HUES64 (cell line): ENCODE measurements at regions not wholly inside any gene's neighbourhood (a gene's known extent, or its start where the extent isn't known, plus 50 kb on each side); places are given as distances from the start of the nearest gene placed in this dataset.

ENCODE experiments used
- H3K27ac ChIP-seq: 2 replicates; pipeline ENCODE4 v1.7.0; 2013; ENCODE audit warnings: low read depth, low read length, inconsistent platforms
- H3K27me3 ChIP-seq: 2 replicates; pipeline ENCODE4 v1.6.1; 2013; ENCODE audit warnings: mild to moderate bottlenecking, low read length; ENCODE audit not compliant: insufficient read depth
- H3K36me3 ChIP-seq: 2 replicates; pipeline ENCODE4 v1.6.1; 2013; ENCODE audit warnings: mild to moderate bottlenecking, low read length; ENCODE audit not compliant: insufficient read depth
- H3K4me1 ChIP-seq: 2 replicates; pipeline ENCODE4 v1.6.1; 2013; ENCODE audit warnings: mild to moderate bottlenecking, low read length, moderate library complexity; ENCODE audit not compliant: insufficient read depth
- H3K4me3 ChIP-seq: 2 replicates; pipeline ENCODE4 v1.5.1; 2013; ENCODE audit warnings: mild to moderate bottlenecking, low read length, moderate library complexity
- H3K9ac ChIP-seq: 2 replicates; pipeline ENCODE4 v1.6.1; 2013; ENCODE audit warnings: mild to moderate bottlenecking, low read depth, low read length
- H3K9me3 ChIP-seq: 2 replicates; pipeline ENCODE4 v1.6.1; 2013; ENCODE audit warnings: low read depth, low read length; ENCODE audit not compliant: insufficient read depth
- whole genome bisulfite sequencing: fragments of 150-250, 120-280 bp; methylation state at CpG from one replicate; pipeline ENCODE4 v1.1.7; 2013; ENCODE audit warnings: missing lambda C conversion rate; 5-methylcytosine and 5-hydroxymethylcytosine counted together

DNA sequence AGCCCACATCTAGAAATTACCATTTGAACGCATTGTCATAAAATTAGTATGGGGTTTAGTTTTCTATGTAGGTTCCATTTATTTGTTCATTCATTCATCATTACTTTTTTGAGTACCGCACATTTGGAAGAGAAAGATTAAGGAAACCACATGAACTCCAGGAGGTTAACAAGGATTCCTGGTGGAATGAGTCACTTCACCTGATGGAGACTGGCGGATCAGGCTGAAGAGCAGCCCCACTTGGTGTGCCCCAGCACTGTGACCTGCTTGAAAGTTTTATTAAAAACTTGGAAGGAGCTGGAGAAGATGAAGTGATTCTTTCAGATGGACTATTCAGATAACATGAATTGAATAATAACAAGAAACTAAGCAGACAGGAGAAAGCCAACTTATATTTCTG lies 293.6 kb upstream of the CDH11 start:
- Histone ChIP-seq H3K4me1 (no peaks in the 10 kb centered on the region), H3K27ac (no peak overlapping the region), H3K27me3 (no peaks in the 10 kb centered on the region), H3K36me3 (no peaks in the 10 kb centered on the region), H3K9me3 (no peaks in the 10 kb centered on the region), H3K9ac (no peak overlapping the region), H3K4me3 (no peak overlapping the region)
- 86% methylated on average over 2 of the region's 3 CpGs for WGBS

DNA sequence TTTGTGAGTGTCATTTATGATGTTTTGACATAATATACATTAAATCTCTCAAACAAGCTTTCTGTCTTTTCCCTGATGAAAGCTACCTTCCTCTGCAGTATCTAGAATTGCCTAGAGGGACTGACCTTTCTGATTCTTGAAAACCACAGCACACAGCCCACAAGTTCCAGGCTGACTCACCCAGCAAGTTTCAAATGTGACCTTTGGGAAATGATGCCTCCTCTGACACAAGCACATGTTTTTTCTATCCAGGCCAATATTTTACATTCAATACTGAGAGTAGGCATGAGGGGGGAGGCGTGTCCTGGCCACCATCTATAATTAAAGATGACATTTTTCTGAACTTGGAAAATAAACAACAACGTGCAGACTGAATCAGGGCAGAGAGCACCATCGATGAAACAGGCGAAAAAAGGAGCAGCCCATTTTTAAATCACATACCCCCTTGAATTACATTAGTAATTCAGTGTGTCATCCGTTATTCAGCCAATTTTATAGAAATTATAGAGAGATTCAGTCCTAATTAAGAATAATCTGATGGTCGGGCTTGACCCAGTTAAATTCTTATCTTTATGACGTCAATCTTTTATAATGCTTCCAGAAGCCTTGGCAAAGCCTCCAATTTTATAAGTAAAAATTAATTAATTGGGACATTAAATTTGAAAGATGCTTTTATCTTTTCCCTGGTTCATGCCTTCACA lies 292.6 kb upstream of the CDH11 start:
- 97% methylated on average over 4 of the region's 7 CpGs for WGBS
- H3K27ac ChIP-seq: no peak overlapping the region

DNA sequence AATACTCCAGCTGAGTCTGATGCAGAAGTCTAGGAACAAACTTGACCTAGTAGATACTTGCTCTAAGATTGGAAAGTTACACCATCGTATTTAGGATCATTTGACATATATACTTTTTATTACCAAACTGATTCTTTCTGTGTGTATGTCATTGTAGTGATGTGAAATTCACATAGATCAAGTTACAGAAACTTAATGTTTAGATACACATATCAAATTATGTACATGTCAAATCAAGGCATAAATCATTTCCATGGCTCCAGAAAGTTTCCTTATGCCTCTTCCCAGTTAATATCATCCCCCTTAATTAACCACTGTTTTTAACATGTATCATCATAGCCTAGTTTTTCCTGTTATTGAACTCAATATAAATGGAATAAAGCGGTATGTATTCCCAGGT lies 292.0 kb upstream of the CDH11 start:
- no peaks in the 10 kb centered on the region for H3K9me3 ChIP-seq
- H3K4me3 ChIP-seq: no peak overlapping the region
- no peaks in the 10 kb centered on the region for H3K27me3 ChIP-seq
- no CpG with 5 or more reads among the region's 2 CpGs for WGBS
- H3K36me3 ChIP-seq: no peaks in the 10 kb centered on the region
- no peak overlapping the region for H3K9ac ChIP-seq
- H3K4me1 ChIP-seq: no peaks in the 10 kb centered on the region
- H3K27ac ChIP-seq: no peak overlapping the region

More for the DNA sequence above, 292.6 kb upstream of the CDH11 start:
- no peak overlapping the region for H3K4me3 ChIP-seq
- no peaks in the 10 kb centered on the region for H3K9me3 ChIP-seq
- no peaks in the 10 kb centered on the region for H3K27me3 ChIP-seq
- H3K36me3 ChIP-seq: no peaks in the 10 kb centered on the region
- H3K4me1 ChIP-seq: no peaks in the 10 kb centered on the region
- no peak overlapping the region for H3K9ac ChIP-seq

DNA sequence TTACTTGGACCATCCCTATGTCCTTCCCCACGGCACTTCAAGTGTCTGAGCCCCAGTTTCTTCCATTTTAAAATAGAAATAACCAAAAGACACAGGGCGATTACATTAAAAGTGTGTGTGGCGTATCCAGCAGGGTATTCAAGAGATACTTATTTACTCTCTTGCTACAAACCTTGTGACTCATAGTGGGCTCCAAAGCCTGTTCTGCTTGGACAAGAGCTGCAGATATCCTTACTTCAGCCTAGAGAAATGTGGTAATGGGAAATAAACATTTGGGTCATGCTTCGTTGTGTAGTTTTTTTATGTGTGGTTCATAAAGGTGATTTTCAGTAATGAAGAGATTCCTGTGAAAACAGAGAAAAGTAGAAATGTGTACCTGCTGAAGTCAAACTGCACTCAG lies 288.9 kb upstream of the CDH11 start:
- H3K27ac ChIP-seq: no peak overlapping the region
- no peak overlapping the region for H3K9ac ChIP-seq
- WGBS: 94% methylated on average over 4 of the region's 4 CpGs
- no peaks in the 10 kb centered on the region for H3K36me3 ChIP-seq
- no peak overlapping the region for H3K4me3 ChIP-seq
- H3K27me3 ChIP-seq: no peaks in the 10 kb centered on the region
- no peaks in the 10 kb centered on the region for H3K4me1 ChIP-seq
- no peaks in the 10 kb centered on the region for H3K9me3 ChIP-seq

DNA sequence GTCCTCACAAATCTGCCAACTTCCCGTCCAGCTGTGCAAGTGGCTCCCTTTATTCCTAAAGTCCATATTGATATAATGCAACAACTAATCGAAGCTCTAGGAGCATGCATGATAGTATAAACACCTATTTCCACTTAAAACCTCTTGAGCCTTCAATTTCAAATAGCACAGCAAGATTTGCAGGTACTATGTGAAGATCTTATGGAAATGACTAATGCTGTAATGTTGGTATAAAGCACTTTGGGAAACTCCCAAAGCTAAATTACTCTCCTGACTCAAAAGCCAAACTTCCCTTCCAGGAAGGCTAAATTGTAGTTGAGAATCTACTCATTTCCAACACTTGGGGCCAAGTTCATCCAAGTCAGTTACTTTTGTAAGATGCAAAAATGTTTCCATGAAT lies 287.6 kb upstream of the CDH11 start:
- Histone ChIP-seq H3K4me1 (no peaks in the 10 kb centered on the region), H3K27ac (no peak overlapping the region), H3K36me3 (no peaks in the 10 kb centered on the region), H3K9ac (no peak overlapping the region), H3K9me3 (no peaks in the 10 kb centered on the region), H3K4me3 (no peak overlapping the region), H3K27me3 (no peaks in the 10 kb centered on the region)
- 98% methylated on average over 2 of the region's 2 CpGs for WGBS

DNA sequence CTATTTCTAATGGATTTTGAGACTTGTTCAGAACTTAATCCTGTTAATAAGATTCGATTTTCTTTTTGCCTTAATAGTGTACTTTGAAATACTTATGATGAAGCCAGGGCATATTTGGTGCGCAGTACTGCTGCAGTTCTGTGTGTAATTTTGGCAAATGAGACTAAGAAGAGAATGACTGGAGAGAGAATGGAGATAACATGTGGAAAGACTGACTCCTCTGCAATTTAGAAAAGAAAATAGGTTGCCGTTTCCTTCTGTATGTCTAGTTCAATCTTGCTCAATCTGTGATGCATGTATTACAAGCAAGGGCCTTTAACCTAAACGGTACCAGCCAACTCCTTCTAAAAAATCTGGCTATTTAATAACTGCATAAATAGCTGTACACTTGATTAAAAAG lies 285.1 kb upstream of the CDH11 start:
- H3K4me1 ChIP-seq: no peaks in the 10 kb centered on the region
- H3K27me3 ChIP-seq: no peaks in the 10 kb centered on the region
- H3K9ac ChIP-seq: no peak overlapping the region
- 68% methylated on average over 4 of the region's 4 CpGs for WGBS
- H3K36me3 ChIP-seq: no peaks in the 10 kb centered on the region
- no peaks in the 10 kb centered on the region for H3K9me3 ChIP-seq
- H3K4me3 ChIP-seq: no peak overlapping the region
- H3K27ac ChIP-seq: no peak overlapping the region

DNA sequence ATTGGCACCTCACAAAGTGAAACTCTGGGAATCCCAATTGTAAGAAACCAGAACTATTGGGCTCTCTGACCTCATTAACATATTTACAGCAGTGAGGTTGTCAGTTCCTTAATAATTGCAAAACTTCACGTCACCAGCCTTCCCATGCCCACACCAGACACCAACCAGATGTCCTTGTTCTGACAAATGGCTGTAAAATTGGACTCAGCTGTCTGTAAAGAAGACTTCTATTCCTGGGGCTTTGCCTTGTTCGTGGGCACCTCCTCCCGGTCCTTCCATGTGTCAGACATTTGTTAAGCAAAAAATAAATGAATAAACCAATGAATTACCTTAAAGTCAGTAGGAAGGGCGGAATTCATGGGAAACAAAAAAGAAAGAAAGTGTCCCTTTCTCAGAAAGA lies 284.3 kb upstream of the CDH11 start:
- H3K36me3 ChIP-seq: no peaks in the 10 kb centered on the region
- H3K9me3 ChIP-seq: no peaks in the 10 kb centered on the region
- H3K4me3 ChIP-seq: no peak overlapping the region
- H3K4me1 ChIP-seq: no peaks in the 10 kb centered on the region
- H3K27me3 ChIP-seq: no peaks in the 10 kb centered on the region
- H3K27ac ChIP-seq: no peak overlapping the region
- no peak overlapping the region for H3K9ac ChIP-seq
- WGBS: 86% methylated on average over 3 of the region's 4 CpGs

DNA sequence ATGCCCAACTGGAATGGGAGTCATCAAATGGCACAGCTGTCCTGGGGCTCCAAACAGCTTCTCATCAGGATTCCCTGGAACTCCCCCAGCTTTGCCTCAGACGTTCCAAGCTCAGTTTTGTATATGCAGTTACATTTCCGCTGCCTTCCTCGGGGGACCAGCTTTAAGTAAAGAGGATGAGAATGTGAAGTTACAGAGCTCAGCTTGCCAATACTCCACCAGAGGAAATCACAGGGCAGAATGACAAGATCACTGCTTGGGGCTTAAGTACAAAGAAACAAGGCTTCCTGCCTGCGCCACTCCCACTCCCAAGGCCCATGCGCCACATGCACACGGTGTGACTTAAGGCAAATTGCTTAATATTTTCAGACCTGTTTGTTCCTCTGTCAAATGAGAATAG lies 272.4 kb upstream of the CDH11 start:
- Histone ChIP-seq H3K4me1 (no peaks in the 10 kb centered on the region), H3K9me3 (no peaks in the 10 kb centered on the region; the same call in 1 of the 2 replicates), H3K9ac (no peak overlapping the region), H3K27me3 (no peaks in the 10 kb centered on the region), H3K4me3 (no peak overlapping the region), H3K27ac (no peak overlapping the region), H3K36me3 (no peaks in the 10 kb centered on the region)
- WGBS: 95% methylated on average over 6 of the region's 6 CpGs

DNA sequence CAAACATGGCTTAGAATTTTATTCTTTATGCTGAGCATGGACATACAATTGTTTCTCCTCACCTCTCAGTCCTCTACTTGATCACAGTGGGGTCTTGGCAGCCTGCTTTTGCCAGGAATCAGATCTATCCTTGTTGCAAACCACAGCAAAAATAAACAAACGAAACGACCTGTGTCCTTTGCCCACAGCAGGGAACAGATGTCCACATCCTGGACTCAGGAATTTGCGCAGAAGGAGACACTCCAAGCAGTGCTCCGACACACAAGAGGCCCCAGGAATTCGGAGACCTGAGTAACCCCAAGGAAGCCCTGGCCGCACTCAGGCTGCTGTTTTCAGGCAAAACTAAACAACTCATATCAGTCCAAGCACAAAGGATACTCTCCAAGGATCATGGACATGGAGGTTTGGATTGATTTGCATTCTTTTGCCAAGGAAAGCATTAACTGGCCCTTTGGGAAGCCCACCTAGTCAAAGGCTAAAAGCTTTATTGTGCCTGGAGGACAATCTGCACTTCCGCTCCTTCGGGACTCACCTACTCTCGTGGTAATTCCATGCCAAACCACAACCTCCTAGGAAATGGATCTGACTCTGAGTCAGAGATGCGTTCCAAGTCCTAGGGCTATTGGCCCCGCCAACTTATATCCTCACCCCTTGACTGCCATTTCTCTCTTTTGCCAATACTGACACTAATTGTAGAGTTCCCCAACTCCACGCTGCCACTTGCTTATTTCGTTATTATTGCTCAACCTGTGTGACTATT lies 271.1 kb upstream of the CDH11 start:
- no peaks in the 10 kb centered on the region for H3K4me1 ChIP-seq

DNA sequence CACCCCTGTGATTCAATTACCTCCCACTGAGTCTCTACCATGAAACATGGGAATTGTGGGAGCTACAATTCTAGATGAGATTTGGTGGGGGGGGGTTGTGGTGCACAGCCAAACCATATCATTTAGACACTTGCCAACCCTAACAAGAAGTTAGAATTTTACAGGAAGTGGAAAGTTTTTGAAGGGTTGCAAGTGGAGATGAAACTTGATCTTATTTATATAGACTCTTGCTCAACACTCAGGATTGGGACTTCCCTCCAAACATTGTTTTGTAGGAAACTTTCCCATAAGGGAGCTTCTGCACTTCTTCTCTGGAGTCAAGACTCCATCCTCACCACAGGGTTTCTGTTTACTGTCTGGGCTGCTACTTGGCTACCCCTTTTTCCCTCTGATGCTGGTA lies 266.7 kb upstream of the CDH11 start:
- Histone ChIP-seq H3K27me3 (no peaks in the 10 kb centered on the region), H3K4me3 (no peak overlapping the region), H3K9me3 (peaks cover 5% of the 10 kb centered on the region; the same call in 1 of the 2 replicates), H3K36me3 (no peaks in the 10 kb centered on the region), H3K4me1 (no peaks in the 10 kb centered on the region), H3K9ac (no peak overlapping the region), H3K27ac (no peak overlapping the region)

More for the DNA sequence above, 271.1 kb upstream of the CDH11 start:
- WGBS: 95% methylated on average over 13 of the region's 13 CpGs
- H3K27me3 ChIP-seq: no peaks in the 10 kb centered on the region
- H3K36me3 ChIP-seq: no peaks in the 10 kb centered on the region
- H3K9me3 ChIP-seq: peaks cover 4% of the 10 kb centered on the region; the same call in 1 of the 2 replicates
- no peak overlapping the region for H3K9ac ChIP-seq
- H3K27ac ChIP-seq: no peak overlapping the region
- no peak overlapping the region for H3K4me3 ChIP-seq

DNA sequence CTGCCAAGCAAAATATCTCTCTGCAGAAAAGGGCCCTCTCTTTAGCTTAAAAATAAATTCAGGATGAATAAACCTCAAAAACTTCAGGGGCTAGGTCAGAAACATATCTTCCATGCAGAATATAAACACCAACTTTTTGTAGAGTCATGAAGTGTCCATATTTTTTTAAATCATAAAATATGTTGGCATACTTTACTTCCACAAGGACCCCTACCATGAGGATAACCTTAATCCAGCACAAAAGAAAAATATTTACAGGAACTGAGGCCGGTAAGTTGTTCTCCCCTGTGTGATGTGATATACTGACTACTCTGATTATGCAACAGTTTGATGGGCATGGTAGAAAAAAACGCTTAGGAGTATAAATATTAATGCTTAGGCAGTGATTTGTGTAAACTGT lies 264.8 kb upstream of the CDH11 start:
- no peaks in the 10 kb centered on the region for H3K36me3 ChIP-seq
- no peaks in the 10 kb centered on the region for H3K27me3 ChIP-seq
- H3K4me3 ChIP-seq: no peak overlapping the region
- H3K9me3 ChIP-seq: peaks cover 5% of the 10 kb centered on the region; the same call in 1 of the 2 replicates
- H3K4me1 ChIP-seq: no peaks in the 10 kb centered on the region
- 87% methylated on average over 2 of the region's 2 CpGs for WGBS
- no peak overlapping the region for H3K27ac ChIP-seq
- no peak overlapping the region for H3K9ac ChIP-seq
